Gastrocnemius medialis (tissue), 4 donors: ENCODE measurements at regions not wholly inside any gene's neighbourhood (a gene's known extent, or its start where the extent isn't known, plus 50 kb on each side); places are given as distances from the start of the nearest gene placed in this dataset.
"Not testable (repeated sequence)": the region's sequence is repeated elsewhere in the genome, so short reads cannot be mapped to it uniquely, and the experiment has no call there.

ENCODE experiments used
- ATAC-seq, 2 donors: fragments of 150-250 bp; one replicate each; pipeline ENCODE4 v1.9.1; 2016
- DNase-seq, 2 donors: peaks; one replicate each; pipeline ENCODE4 v3.0.0-alpha.2; 2019
- H3K27ac ChIP-seq, 4 donors: fragments of 200-600 bp; sonication (generic); 1 replicate in 1 of 4; 2 replicates in 3 of 4; pipeline ENCODE4 v1.5.1; 2016 to 2018; ENCODE audit warnings: mild to moderate bottlenecking in 2 of 4, moderate library complexity in 1 of 4
- H3K27me3 ChIP-seq, 3 donors: fragments of 200-600 bp; sonication (generic) in 2 of 3; 1 replicate in 1 of 3; 2 replicates in 2 of 3; pipeline versions ENCODE4 v1.5.1 to v1.6.0; 2016 to 2019; ENCODE audit warnings: mild to moderate bottlenecking in 1 of 3, moderate library complexity in 1 of 3
- H3K36me3 ChIP-seq, 2 donors: fragments of 200-600 bp; sonication (generic) in 1 of 2; one replicate each; pipeline ENCODE4 v1.5.1; 2017 to 2018
- H3K4me1 ChIP-seq, 2 donors: fragments of 200-600 bp; sonication (generic) in 1 of 2; one replicate each; pipeline ENCODE4 v1.5.1; 2016 to 2017; ENCODE audit warnings: mild to moderate bottlenecking in 2 of 2
- H3K4me3 ChIP-seq, 4 donors: fragments of 200-600 bp; sonication (generic) in 3 of 4; 1 replicate in 1 of 4; 2 replicates in 3 of 4; pipeline ENCODE4 v1.5.1; 2016 to 2019; ENCODE audit warnings: mild to moderate bottlenecking in 2 of 4
- H3K9me3 ChIP-seq, 3 donors: fragments of 200-600 bp; sonication (generic) in 2 of 3; 1 replicate in 1 of 3; 2 replicates in 2 of 3; pipeline ENCODE4 v1.5.1; 2016 to 2019
- POLR2A ChIP-seq, 2 donors: fragments of 450-650 bp; IDR thresholded peaks; one replicate each; pipeline ENCODE4 v1.6.1; 2017; ENCODE audit warnings: antibody characterized with exemption in 2 of 2, mild to moderate bottlenecking in 2 of 2, moderate library complexity in 2 of 2
- in situ Hi-C, 4 donors: fragments of 200-750 bp; cut with MboI; loops; one replicate each; pipeline versions ENCODE4 v1.15.0 to v1.8.0; 2017; ENCODE audit warnings: low sequenced_read_pairs in 4 of 4
- intact Hi-C: fragments of 100-400 bp; cut with DNase I; formaldehyde crosslinking; loops from one replicate; pipeline ENCODE4 v1.15.1; 2023; ENCODE audit warnings: low total_unique reads
- TF ChIP-seq, protein P1 (sequence below), 5 experiments: fragments of 450-650 bp in 3 of 5; fragments of 200-600 bp in 2 of 5; sonication (generic) in 2 of 5; IDR thresholded peaks in 4 of 5; conservative IDR thresholded peaks in 1 of 5; 1 replicate in 4 of 5; 2 replicates in 1 of 5; pipeline ENCODE4 v1.5.1; 2016 to 2019; ENCODE audit warnings: antibody characterized with exemption in 5 of 5, mild to moderate bottlenecking in 3 of 5, moderate library complexity in 3 of 5

- H3K27me3 ChIP-seq = no peaks in the 10 kb centered on the region
- no peak overlapping the region for H3K27ac ChIP-seq
- in situ Hi-C loops = no loop called here
- TF ChIP-seq, protein P1, sequence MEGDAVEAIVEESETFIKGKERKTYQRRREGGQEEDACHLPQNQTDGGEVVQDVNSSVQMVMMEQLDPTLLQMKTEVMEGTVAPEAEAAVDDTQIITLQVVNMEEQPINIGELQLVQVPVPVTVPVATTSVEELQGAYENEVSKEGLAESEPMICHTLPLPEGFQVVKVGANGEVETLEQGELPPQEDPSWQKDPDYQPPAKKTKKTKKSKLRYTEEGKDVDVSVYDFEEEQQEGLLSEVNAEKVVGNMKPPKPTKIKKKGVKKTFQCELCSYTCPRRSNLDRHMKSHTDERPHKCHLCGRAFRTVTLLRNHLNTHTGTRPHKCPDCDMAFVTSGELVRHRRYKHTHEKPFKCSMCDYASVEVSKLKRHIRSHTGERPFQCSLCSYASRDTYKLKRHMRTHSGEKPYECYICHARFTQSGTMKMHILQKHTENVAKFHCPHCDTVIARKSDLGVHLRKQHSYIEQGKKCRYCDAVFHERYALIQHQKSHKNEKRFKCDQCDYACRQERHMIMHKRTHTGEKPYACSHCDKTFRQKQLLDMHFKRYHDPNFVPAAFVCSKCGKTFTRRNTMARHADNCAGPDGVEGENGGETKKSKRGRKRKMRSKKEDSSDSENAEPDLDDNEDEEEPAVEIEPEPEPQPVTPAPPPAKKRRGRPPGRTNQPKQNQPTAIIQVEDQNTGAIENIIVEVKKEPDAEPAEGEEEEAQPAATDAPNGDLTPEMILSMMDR (IDR thresholded peaks at IDR 0.05 in 4 of 5, conservative IDR thresholded peaks at IDR 0.05 in 1 of 5) = no peak
- TF ChIP-seq POLR2A (IDR thresholded peaks at IDR 0.05) = no peak
- H3K4me3 ChIP-seq = no peak overlapping the region
- intact Hi-C loops = no loop called here
- no peaks in the 10 kb centered on the region for H3K36me3 ChIP-seq
- ATAC-seq (no peak), DNase-seq (no peak)
- H3K4me1 ChIP-seq = no peaks in the 10 kb centered on the region
- H3K9me3 ChIP-seq = no peaks in the 10 kb centered on the region
Measured at GRCh38 chr5:67724412-67725135, 491.0 kb upstream of the PIK3R1 start.

- DNase-seq = no peak
- intact Hi-C loops = no loop called here
- no peak for ATAC-seq
- H3K4me1 ChIP-seq = no peaks in the 10 kb centered on the region
- H3K27me3 ChIP-seq = no peaks in the 10 kb centered on the region
- TF ChIP-seq, protein P1 (IDR thresholded peaks at IDR 0.05 in 4 of 5, conservative IDR thresholded peaks at IDR 0.05 in 1 of 5) = no peak
- no peak for TF ChIP-seq POLR2A (IDR thresholded peaks at IDR 0.05)
- no peaks in the 10 kb centered on the region for H3K9me3 ChIP-seq
- in situ Hi-C loops = no loop called here
- H3K27ac ChIP-seq = no peak overlapping the region
- H3K36me3 ChIP-seq = no peaks in the 10 kb centered on the region
- H3K4me3 ChIP-seq = no peak overlapping the region
Measured at GRCh38 chr5:67723873-67724272, 491.7 kb upstream of the PIK3R1 start.

DNA sequence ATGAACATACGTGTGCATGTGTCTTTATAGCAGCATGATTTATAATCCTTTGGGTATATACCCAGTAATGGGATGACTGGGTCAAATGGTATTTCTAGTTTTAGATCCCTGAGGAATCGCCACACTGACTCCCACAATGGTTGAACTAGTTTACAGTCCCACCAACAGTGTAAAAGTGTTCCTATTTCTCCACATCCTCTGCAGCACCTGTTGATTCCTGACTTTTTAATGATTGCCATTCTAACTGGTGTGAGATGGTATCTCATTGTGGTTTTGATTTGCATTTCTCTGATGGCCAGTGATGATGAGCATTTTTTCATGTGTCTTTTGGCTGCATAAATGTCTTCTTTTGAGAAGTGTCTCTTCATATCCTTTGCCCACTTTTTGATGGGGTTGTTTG is 493.0 kb upstream of the PIK3R1 start:
- H3K36me3 ChIP-seq, ATAC-seq, in situ Hi-C loops, H3K4me3 ChIP-seq, H3K4me1 ChIP-seq, H3K9me3 ChIP-seq, DNase-seq, H3K27me3 ChIP-seq, H3K27ac ChIP-seq, intact Hi-C loops: not testable (repeated sequence)

- Histone ChIP-seq H3K36me3 (no peaks in the 10 kb centered on the region), H3K27ac (no peak overlapping the region), H3K9me3 (no peaks in the 10 kb centered on the region), H3K27me3 (no peaks in the 10 kb centered on the region), H3K4me1 (no peaks in the 10 kb centered on the region), H3K4me3 (no peak overlapping the region)
- DNase-seq (no peak), ATAC-seq (no peak)
- TF ChIP-seq, protein P1 (IDR thresholded peaks at IDR 0.05 in 4 of 5, conservative IDR thresholded peaks at IDR 0.05 in 1 of 5) = no peak
- TF ChIP-seq POLR2A (IDR thresholded peaks at IDR 0.05) = no peak
- in situ Hi-C loops = no loop called here
- intact Hi-C loops = no loop called here
Measured at GRCh38 chr5:67720162-67720772, 495.3 kb upstream of the PIK3R1 start.

GRCh38 chr5:67702008-67702407 is 505.4 kb upstream of the CD180 start:
- TF ChIP-seq, protein P1 (IDR thresholded peaks at IDR 0.05 in 4 of 5, conservative IDR thresholded peaks at IDR 0.05 in 1 of 5) = no peak
- no peak for TF ChIP-seq POLR2A (IDR thresholded peaks at IDR 0.05)
- H3K27me3 ChIP-seq = no peaks in the 10 kb centered on the region
- intact Hi-C loops = no loop called here

More at GRCh38 chr5:67702008-67702407, 505.4 kb upstream of the CD180 start:
- no peak overlapping the region for H3K4me3 ChIP-seq
- H3K36me3 ChIP-seq = no peaks in the 10 kb centered on the region
- ATAC-seq = no peak
- H3K27ac ChIP-seq = no peak overlapping the region
- H3K9me3 ChIP-seq = peaks cover 0 to 5% (median 0%) of the 10 kb centered on the region in 3 donors
- DNase-seq = no peak
- in situ Hi-C loops = no loop called here
- H3K4me1 ChIP-seq = no peaks in the 10 kb centered on the region
